ENCODE measurements at regions not wholly inside any gene's neighbourhood (a gene's known extent, or its start where the extent isn't known, plus 50 kb on each side); places are given as distances from the start of the nearest gene placed in this dataset.

DNA sequence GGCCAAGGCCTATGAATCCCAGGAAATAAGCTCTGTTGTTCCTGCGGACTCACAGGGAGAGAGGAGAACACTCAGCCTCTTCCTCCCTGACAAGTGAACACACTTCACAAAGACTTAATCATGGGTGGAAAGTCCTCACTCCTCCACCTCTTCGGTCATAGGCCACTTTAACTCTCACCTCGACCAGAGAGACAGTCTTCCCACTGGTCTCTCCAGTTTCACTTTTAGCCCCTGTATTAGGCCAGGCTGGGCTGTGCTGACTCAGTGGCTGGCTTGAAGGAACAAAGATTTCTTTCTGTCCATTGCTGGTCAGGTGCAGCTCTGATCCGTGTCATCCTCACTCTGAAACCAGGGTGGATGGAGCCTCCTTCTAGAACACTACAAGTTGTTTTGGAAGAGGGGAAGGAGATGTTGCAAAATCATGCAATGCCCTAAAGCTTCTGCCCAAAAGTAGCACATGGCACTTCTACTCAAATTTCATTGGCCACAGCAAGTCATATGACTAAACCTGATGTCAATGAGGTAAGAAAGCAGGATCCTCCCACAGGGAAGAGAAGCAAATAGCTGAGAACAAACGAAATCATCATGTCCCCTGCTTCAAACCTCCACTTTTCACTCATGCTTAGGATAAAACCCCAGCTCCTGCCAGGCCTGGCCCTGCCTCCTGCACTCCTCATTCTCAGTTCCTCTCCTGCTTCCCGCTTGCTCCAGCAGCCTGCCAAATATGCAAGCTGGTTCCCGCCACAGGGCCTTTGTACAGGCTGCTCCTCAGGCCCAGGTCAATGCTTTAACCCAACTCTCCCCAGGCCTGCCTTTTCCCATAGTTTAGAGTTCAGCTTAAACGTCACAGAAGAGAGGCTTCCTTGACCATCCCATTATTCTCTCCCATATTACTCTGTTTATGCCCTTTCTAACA lies 150.5 kb upstream of the RUNX3 start:
- DNase-seq = peak in 1 of 14 donors; percentile 1

DNA sequence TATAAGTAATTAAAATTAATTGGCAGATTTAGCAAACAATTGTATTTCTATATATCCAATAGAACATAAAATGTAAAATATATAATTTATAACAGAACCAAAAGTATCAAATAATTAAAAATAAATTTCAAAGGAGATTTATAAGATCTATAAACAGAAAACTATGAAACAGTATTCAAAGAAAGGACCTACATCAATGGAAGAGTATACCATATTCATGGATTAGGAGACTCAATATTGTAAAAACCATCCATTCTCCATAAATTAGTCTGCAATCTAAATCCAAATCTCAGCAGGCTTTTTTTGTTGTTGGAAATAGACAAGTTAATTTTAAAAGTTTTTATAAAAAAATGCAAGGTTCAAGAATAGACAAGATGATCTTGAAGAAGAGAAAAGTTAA lies 149.0 kb upstream of the RUNX3 start:
- no peak for DNase-seq

DNA sequence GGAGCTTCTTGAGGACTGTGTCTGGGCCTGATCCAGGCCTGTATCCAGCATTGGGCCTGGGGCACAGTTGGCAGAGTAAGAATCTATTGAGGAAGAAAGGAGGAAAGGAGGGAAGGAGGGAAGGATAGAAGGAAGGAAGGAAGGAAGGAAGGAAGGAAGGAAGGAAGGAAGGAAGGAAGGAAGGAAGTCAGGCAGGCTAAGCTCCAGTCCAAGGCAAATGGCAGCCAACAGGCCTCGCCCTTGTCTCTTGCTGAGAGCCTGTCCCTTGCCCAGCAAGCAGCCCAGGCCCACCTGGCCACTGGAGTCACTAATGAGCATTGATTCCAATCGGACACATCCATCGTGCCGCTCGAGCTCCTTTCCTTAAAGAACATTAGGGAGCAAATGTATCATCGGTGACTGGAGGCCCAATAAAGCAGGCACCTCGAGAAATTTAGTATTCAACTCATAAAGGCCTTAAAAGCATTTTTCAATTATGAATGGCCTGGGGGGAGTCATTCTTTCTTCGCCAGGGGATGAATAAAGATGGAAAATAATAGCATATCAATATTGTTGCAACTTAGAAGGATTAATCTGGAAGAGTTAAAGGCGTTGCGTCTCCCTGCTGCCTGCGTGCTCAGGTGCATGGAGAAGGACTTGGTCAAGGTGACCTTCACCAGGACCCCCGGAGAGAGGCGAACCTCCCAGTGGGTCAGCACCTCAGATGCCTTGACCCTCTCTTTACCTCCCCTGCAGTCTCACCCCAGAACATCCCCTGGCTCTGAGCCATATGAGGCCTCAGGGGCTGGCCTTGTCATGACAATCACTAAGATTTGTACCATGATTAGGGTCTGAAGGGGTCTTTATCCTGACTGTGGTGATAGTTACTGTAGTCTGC lies 144.5 kb upstream of the RUNX3 start:
- DNase-seq = no peak

DNA sequence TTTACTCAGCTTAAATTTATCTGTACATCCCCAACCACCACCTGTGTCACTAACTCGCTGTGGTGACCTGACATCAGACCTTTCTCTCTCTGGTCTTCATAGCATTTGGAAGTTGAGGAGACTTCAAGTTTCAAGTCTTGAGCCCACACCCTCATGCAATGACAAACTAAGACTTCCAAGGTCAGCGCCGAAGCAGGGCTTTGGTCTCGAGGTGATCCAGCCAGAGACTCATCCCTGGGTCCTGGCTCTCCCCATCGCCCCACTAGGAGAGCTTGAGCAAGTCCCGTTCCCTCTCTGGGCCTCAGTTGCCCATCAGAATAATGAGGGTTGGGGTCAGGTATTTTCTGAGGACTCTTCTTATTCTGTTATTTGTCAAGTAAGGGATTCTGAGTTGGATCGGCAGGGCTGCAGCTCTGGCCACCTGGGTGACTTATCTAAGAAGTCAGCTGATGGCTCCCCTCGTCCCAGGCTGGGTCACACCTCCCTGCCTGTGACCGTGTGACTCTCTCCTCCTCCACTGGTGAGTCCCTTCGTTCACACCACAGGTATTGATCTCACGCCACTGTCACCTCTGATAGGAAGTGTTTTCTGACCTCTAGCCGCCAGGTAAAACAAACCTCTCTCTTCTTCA lies 143.7 kb upstream of the RUNX3 start:
- DNase-seq = no peak

DNA sequence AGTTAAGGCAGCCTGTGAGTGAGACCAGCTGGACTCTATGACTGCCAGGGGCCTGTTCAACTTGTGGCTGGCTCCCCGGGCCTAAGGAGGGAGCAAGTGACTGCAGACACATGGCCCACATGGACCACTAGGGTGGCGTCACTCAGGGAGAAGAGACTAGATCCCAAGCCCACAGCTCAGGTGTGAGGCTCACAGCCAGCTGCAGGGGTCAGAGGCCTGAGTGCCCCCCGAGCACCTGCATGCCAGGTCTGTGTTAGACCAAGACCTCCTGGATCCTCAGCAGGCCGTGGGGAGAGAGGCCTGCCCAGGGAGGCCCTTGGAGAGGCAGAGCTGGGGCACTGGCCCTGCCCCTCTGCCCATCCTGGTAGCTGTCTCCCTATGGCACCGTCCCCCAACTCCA lies 142.4 kb upstream of the RUNX3 start:
- no peak for DNase-seq

DNA sequence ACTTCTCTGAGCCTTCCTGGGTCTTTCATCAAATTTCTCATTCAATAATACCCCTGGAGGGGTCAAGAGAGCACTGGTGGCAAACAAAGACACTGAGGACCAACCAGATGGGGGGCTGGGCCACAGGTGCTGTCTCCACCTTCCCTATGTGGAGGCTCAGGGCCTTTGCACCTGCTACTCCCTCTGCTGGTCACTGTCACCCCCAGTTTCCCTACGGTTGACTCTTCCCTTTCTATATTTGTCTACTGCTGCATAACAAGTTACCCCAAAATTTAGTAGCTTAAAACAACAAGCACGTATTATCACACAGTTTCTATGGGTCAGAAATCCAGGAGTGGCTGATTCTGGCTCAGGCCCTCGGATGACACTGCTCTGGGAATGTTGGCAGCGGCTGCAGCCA lies 138.8 kb upstream of the RUNX3 start:
- DNase-seq = no peak

DNA sequence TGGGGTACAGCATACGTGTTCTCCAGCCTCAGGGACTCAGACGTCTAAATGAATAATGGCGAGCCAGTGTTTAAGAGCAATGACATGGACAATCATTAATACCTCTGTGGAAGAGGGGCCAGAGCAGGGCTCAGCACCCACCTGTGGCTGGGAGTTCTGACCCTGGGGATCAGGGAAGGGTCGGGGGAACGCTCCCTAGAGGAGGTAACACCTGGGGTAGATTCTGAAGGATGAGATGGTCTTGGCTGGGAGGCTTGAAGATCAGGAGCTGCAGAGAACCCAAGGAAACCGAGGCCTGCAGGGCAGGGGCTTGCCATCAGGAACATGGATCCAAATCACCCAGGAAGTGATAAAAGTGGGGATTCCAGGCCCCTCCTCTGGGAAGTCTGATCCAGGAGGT lies 138.2 kb upstream of the RUNX3 start:
- DNase-seq = no peak

DNA sequence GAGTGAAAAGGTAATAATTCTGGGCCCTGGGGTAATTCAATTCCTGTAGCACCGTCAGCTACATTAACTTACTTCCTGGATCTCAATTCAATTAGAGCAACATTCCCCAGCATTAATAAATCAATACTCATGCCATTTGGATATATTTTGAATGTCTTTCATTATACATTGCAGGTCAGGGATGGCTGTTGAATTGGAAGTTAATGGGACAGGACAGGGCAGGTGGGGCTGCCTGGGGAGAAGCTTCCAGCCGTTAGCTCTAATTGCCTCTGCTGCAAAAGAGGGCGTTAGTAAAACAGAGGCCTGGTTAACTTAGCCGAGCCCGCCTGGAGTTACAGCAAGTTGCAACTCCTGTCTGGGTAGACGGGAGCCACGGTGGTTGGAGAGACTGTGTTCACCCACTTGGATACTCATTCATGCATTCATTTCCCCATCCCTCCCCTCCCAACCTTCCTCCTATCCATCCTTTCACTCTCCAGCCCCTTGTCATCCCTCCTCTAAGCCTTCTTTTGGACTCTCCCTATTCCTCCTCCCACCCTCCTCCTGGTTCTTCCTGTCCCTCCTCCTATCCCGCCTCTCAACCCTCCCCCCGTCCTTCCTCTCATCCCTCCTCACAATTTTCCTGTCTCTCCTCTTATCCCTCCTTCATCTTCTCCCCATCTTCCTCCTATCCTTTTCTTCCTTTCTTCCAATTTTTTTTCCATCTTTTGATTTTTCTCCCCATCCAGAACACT lies 137.6 kb upstream of the RUNX3 start:
- no peak for DNase-seq

DNA sequence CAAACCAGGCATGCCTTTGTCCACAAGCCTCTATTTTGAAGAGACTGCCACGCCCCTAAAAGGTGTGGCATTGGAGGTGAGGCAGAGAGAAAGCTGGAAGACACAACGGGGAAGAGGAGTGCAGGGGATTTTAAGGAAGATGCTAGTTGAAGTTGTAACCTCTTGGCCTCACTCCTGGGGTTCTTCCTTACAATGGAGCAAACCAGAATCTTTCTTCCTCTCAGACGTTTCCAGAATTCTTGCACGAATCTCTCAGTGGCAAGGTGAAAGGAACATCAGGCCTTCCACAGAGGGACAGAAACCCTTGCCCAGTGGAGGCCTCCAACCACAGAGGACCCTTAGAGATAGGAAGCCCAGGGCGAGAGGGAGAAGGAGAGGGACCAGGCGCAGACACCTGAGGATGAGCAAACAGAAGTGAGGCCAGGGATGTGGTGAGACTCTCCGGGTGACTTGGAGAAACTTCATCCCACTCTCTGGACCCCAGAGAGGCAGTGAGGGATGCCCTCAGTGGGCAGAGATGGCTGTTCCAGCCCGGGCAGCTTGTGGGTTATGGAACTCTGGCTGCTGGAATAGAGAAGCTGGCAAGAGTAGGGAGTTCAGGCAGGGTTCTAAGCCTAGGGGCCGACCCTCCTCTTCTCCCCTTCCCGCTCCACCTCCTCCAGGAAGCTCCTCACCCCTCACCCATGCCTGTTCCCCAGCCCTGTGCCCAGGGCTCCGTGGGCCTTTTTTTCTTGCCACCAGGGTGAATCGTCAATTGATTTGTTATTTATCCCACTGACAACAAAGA lies 136.8 kb upstream of the RUNX3 start:
- no peak for DNase-seq

DNA sequence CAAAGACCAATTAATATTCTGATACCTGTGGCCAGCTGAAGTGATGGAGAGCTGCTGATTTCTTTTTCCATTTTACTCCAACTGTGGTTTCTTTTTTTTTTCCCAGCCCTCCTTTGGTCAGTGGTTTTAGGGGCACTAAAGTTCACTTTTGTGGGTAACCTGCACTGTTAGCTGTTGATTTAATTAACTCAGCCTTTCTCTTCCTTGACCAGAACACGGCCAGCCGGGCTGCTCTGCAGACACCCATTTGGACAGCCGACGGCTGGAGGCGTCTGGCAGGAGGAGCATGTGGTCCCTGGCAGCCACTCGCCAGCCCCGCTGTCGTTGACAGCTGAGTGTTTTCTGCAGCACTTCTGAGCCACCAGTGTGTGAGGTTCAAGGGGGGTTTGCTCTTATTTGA lies 136.2 kb upstream of the RUNX3 start:
- DNase-seq = no peak

DNA sequence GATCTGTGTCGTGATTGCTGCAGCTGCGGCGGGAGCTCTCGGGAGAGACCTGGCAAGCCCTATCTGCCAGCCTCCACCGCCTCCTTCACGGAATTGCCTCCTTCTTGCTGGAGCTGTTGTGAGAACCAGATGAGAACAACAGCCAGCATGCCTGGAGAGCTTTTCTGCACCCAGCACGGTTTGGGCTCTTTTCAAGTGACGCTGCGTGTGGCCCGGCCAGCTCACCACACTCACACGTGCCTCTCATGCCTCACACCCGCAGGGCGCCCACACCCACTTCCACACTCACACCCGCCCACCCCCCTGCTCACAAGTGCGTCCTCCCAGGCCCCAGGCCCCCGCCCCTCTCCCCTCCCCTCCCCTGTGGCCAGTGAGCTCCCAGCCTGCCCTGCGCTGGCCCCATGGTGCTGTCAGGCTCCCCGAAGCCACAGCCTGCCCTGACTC lies 135.7 kb upstream of the RUNX3 start:
- DNase-seq = no peak

DNA sequence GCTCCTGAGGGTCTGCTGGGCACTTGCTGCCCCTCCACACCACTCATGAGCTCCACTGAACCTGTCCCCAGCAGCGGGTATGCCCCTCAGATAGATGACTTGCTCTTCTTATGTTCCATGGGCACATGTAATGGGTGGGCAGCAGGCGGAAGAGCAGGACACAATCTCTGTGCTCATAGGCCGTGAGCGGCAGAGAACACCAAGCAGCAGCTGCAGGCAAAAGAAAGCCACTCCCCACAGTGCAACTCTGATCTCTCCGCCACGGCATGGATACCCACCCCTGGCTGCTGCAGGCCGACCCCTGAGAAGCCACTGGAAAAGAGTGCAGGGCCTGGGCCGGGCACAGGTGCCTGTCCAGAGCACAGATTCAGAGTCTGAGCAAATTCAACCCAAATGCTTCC lies 135.2 kb upstream of the RUNX3 start:
- DNase-seq = no peak

DNA sequence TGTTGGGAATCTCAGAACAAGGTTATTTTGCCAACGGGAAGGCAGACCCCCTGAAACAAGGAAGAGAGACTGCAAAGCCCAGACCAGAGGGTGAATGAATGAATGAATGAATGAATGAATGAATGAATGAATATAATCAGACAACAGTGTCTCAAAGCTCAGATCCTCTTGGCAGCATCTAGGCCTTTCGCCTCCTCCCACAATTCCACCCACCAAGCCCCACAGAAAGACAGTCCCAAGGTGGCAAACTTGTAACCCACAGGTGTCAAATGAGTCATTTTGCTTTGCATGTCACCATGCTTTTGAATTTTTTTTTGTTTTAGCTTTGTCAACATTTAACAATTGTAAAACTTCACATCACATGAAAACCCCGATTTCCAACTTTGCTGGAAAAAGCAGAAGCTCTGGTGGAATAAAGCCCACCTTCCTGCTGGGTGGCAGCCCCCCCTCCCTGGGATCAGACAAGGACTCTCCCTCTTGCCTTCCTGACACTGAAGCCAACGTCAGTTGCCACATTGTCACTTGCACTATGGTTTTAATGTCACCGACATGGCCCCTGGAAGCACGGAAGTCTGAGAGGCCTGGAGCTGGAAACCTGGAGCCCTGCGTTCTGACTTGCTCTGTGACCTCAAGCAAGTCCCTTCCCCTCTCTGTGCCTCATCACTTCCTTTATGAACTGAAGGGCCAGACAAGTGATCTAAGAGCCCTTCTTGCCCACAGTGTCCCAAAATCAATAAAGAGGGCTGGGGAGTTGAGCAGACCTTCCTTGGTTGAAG lies 134.6 kb upstream of the RUNX3 start:
- DNase-seq = no peak

DNA sequence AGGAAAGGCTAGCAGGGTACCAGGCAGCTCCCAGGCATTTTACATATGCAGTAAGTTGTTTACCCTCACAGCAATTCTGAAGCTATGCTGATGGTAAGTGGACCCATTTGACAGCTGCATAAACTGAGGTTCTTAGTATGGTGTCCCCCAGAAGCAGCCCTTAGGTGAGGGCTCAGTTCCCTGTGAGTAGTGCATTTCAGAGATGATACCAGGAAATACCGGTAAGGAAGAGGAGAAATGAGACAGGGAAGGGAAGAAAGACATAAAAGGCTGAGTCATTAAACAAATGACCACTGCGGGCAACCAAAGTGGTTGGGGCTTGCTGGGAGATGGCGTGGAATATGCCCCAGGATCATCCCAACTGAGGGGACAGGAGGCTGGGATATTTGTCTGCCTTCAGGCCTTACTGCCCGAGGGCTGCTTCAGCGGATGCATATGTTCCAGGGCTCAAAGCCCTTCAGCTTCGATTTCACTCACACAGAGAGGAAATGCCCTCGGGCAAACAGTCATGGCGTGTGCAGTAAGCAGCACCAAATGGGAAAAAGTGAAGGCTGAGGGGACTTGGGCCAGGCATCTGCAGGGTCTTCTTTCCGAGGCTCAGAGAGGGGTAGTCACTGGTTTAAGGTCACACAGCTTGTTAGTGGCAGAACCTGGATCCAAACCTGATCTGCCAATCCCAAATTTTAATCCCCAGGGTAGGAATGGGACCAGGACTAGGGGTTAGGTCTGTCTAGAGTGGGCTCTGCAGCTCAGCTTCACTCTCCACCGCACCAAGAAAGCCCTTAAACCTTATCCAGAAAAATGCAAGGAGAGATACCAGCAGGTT lies 133.7 kb upstream of the RUNX3 start:
- DNase-seq = no peak

DNA sequence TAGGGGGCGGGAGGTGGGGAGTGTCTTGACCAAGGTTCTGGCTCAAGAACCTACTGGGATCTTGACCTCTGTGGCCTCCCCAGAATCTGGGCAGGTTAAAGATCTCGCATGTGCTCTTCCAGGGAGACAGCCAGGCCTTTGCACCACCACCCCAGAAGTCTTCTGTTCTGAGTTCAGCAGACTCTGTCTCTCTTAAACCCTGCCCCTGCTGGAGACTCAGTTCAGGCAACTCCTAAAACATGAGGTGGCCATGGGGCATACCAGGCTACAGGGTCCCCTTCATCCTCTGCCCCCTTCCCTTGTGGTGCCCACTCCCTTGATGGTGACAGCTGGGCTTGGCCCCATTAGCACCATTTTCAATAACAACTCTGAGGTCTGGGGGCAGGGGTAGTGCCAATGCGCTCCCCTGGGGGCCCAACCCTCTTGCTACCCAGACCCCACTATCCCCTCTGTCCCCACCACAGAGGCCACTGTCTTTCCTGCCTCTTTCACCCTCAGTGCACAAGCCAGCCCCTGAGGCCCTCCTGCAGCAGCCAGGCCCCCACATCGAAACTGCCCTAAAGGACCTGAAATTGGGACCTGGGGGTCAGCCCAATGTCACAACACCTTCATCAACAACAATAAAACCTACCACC lies 132.7 kb upstream of the RUNX3 start:
- DNase-seq = no peak

DNA sequence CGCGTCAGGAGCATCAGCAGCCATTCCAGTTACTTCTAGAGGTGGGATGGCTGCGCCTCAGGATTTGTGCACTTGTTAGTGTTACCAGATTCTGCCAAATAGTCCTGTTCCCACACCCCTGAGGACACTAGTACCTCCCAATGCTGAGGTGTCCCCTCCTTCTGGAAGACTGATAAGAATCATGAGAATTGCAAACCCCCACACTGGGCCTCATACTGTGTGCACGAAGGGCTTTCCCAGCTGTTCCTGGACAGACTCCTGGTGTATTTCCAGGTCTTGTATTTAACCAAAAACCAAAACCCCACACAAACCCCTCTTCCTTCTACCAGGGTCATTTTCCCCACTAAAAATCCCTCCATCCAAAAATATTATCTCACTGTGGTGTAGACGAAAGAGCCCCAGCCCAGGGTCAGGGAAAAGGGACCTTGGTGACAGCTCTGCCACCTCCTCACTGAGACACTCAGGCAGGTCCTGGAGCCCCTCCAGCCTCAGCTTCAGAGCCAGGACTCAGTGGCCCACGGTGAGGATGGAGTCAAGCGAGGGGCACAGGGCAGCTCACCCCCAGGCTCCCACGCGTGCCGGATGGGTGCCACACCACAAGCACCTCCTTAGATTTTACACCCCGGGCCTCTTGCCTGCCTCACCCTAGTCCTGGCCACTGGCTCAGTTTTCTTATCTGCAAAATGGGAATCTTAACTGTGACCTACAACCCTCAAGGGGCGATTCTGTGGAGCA lies 131.4 kb upstream of the RUNX3 start:
- DNase-seq = no peak

DNA sequence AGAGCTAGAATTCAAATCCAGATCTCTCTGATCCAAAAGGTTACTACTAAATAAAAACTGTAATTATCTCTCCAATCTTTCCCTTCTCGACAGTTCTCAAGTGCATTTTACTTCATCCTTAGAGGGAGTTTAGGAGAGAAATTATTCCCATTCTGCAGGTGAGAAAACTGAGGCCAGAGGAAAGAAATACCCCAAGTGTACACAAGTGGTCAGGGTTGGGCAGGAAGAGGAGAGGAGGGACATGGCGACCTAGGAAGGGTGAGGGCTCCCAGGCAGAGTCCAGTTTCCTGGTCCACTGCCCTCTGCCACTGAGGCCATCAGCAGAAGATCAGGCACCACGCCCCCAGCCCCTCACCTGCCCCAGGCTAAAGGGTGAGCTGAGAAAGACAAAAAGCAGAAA lies 127.1 kb upstream of the RUNX3 start:
- DNase-seq = no peak

DNA sequence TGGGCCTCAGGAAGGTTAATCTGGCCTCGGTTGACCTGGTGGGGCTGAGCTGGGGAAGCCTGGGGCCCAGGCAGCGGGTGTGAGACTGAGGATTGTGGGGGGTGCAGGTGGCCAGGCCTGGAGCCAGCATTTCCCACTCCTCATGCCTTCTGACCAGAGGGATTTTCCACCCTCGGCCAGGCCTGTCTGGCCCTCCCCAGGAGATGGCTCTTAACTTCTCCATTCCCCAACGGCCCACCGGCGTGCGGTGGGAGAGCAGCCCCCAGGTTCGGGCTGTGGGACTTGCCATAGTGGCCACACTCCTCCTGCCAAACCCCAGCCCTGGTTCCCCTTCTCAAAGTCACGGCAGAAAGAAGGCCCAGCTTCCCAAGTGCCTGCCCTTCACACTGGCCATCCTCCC lies 126.5 kb upstream of the RUNX3 start:
- no peak for DNase-seq

DNA sequence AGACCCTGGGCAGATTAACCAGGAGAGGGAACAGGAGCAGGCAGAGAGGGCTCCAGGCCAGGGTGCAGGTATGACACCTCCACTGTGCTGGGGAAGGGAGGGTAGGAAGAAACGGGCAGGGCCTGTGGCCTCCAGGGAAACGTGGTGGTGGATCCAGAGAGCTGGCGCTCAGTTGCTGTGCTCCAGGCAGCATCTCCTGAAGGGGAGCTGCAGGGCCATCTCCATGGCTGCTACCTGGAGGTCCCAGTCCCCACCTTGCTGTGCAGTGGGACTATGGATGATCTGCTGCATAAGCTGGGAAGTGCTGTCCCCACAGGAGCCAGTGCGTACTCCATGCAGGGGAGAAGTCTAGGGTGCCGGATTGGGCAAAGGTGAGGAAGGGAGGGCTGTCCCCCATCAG lies 125.9 kb upstream of the RUNX3 start:
- no peak for DNase-seq
